GM19351 (cell line): ENCODE measurements at regions not wholly inside any gene's neighbourhood (a gene's known extent, or its start where the extent isn't known, plus 50 kb on each side); places are given as distances from the start of the nearest gene placed in this dataset.

Source experiments
- ATAC-seq: cut with Tn5 transposase; IDR thresholded peaks from one replicate; pipeline ENCODE4 v1.9.1; 2021; ENCODE audit warnings: mild to moderate bottlenecking, moderate library complexity; ENCODE audit not compliant: unreplicated experiment

DNA sequence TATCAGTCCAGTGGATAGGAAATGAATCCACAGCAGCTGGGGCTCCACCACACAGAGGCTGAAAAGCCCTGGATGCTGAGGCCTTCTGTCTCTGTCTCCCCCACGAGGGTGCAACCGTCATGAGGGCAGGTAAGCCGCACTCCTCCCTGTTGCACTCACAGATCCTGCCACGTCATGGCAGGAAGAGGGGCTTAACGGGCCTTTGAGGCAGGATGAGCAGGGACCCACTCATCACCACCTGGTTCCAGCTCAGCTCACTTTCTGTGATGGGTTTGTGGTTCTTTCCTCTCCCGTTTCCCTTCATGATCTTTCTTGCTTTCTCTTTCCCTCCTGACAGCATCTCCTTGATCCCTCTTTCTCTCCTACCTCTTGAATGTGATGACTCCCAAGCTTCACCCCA, 575.2 kb downstream of the CCDC171 start:
- no peak for ATAC-seq

DNA sequence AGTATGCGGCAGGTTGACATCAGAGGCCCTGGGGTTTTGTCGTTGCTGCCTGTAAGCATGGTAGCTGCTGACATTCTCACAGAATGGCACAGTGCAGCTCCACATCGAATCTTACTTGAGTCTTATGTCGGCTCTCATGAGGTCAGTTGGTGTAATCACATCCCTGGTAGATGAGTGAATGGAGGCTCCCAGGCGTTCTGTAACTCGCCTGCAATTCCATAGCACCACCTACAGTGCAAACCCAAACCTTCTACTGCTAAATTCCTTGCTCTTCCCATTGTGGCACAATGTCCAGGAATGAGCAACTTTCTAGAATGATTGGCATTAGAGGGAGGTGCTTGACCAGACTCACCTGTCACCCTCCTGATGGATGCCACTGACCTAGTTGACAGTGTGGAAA, 578.4 kb downstream of the CCDC171 start:
- no peak for ATAC-seq

DNA sequence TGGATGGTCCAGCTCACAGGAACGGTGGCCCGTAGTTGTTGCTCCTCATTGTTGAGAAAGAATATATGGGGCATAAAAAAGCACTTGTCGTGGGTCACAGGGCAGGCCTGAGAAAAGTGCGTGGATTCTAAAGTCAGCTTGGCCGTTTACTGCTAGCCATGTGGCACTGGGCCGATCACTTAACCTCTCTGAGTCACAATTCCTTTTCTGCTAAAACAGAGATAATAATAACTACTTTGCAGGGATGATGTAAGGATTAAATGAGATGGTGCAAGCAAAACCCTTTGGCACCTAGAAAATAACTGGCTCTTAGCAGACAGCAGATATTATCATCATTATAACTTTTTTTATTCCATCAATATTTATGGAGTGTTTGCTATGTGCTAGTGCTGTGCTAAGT, 579.7 kb downstream of the CCDC171 start:
- ATAC-seq, result no peak

DNA sequence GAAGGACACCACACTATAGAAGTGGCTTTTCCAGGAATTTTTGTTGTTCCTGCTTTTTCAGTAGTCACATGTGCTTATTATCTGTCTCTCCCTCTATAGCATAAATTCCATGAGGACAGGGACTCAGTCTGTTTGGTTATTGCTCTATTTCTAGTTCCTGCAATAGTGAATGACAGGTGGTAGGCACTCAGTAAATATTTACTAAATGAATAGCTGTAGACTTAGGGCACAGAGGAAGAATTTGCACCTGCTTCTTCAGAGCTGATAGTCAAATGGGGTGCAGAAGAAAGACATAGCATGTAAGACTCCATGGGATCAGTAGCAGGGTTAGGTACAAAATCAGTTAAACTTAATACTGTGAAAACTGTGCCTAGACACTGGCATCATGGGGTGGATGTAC, 580.2 kb downstream of the CCDC171 start:
- no peak for ATAC-seq

DNA sequence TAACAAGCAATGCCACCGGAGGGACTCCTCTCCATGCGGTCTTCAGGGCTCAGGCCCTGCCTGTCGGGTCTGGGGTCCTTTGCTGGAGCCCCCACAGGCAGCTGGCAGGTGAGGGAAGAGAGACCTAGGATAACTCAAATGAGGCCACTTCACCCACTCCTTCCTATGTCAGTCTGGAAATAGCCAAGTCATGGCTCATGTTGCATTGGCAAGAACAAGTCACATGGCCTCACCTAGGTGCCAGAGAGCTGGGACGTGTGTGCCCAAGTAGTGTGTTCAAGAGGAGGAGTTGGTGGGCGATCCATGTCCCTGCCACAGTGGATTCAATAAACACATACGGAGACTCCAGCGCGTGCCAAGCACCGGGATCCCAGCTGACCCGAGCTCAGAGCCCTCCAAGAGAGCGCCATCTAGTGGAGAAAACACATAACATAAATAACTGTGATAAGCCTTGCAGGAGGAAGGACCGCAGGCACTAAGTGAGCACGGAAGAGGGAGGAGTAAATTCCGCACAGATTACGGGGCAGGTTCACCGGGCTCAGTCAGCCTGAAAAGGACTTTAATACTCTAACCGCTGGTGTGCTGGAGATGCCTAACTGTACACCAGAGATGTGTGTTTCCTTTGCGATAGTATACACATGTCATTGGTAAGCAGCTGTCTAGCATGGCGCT, 580.8 kb downstream of the CCDC171 start:
- ATAC-seq, result peak; percentile 91

DNA sequence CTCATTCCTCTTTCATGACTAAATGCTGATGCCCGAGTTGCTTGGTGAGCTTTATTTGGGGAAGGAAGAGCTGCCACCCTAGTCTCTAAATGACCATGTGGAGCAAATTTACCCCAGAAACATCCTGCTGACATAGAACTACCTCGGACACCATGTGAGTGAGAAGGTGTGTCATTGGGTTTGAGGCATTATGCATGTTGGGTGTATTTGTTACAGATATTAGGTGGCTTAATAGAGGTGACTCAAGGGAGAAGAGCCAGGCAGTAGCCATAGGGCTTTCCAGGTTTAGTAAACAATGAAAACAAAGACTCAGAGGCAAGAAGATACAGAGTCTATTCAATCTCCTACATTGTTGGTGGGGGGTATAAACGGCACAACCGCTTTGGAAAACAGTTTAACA, 581.5 kb downstream of the CCDC171 start:
- ATAC-seq, result no peak

DNA sequence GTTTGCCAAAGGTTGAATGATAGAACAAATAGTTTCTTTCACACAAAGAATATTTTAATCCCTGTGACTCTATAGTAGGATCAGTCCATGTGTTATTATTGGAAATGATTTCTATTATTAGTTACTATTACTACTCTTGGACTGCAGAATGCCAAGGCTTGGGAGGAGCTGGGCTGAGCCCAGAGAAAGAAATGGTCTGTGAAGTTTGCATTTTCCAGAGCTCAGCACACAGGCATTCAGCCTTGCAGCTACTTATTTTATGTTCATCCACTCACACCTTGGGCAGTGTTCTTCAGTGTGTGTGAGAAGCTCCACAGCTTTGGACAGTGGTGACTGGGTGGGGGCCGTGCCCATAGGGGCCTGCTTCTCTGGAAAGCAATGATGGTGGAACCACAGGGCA, 583.1 kb downstream of the CCDC171 start:
- ATAC-seq, result no peak

DNA sequence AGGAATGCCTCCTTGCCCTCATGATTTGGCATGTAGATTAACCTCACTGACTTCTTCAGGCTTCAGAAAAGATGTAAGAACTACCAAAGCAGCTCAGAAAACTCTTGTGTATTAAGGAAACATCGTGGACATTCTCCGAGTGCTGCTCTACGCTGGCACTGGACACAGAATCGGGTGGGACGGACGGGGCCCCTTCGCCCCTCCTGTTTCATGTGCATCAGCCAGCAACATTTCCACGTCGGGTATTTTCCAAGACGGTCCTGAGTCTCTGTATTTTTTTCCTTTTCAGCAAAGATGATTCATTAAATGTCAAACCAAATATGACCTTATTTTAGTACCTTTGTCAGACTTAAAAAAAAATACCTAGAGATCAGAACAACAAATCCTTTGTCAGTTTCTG, 583.6 kb downstream of the CCDC171 start:
- ATAC-seq, result no peak

DNA sequence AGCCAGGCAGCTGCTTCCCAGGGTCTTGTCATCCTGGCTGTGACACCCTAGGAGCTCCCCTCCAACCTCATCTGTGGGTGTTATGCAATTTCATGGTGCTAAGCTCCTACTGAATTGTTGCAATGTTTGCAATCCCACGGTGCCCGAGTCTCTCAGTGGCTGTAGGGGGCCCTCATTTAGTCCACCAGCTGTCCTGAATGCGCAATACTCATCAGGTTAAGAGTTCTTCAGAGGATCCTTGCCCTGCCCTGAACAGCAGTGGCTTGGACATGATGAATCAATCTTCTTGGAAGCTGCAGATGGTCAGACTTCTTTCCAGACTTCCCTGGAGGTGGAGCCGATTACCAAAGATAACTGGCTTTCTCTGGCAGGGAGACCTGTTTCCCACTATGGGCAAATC, 584.1 kb downstream of the CCDC171 start:
- ATAC-seq, result no peak

DNA sequence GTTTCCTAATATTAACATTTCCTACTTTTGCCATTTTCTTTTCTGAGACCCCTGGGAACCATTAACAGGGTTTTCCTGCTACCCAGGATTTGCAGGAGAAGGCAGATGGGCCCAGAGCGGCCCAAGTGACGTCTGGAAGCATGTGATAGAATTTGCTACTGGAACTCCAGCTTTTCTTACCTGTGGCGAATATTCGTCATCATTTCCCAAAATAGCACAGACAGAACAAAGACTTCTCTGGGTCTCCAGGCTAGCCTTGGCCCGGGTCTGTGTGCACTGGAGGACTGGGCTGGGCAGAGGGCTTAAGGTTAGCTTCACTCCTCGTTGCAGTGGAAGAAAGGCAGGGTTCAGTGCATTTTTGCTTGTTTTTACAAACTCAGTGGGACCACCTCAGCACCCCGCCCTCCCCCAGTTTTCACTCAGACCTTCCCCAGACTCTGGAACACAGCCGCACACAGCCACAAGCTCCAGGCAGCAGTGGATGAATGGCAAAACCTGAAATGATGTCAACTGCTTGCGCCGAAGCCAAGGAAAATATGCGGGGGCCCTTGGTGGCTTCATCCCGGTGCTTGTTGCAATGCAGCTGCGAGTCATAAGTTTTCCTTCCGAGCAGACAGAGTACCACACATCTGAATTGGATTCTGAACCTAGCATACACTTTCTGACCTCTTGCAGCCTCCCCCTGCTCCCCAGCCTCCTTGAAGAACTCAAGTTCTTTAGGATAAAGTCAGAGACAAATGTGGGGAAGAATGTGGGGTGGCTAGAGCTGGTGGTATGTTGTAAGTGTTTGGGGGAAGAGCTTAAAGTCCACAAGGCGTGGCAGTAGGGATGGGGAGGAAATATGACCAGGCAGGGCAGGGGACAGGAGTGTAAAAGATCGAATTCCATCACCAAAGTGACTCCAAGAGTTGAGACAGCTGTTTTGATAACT, 586.0 kb downstream of the CCDC171 start:
- no peak for ATAC-seq

DNA sequence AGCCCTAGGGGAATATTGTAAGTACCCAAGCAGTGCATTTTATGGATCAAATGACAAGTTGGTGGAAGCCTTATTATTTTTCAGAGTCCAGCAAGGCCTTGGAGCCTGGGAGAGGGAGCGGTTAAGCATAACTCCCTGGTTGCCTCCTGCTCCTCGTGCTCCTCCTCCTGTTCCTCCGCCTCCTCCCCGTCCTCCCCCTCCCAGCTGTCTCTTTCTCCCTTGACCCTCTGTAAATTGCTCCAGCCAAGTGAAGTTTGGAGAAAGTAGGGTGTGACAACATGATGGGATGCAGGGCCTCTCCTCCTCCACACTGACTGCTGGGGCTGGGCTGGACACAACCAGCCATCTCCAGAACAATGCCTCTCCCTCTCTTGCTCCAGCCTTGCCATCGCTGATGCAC, 586.9 kb downstream of the CCDC171 start:
- ATAC-seq, result no peak

DNA sequence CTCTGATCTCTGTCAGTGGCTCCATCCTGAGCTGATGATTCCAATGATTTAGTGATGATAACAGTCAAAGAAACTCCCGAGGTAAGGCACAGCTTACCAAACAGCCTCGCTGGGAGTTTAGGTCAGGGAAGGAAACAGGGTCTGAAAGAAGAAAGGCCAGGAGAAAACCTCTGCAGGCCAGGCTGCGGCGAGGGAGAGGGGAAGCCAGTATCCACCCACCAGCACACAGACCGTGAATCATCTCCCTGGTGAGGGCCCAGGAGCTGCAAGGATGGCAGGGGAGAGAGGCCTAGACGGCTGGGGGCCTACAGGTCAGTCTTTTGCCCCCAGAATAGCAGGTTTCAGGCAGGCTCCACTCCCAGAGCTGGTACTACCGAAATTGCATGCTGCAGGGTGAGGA, 590.5 kb downstream of the CCDC171 start:
- no peak for ATAC-seq

DNA sequence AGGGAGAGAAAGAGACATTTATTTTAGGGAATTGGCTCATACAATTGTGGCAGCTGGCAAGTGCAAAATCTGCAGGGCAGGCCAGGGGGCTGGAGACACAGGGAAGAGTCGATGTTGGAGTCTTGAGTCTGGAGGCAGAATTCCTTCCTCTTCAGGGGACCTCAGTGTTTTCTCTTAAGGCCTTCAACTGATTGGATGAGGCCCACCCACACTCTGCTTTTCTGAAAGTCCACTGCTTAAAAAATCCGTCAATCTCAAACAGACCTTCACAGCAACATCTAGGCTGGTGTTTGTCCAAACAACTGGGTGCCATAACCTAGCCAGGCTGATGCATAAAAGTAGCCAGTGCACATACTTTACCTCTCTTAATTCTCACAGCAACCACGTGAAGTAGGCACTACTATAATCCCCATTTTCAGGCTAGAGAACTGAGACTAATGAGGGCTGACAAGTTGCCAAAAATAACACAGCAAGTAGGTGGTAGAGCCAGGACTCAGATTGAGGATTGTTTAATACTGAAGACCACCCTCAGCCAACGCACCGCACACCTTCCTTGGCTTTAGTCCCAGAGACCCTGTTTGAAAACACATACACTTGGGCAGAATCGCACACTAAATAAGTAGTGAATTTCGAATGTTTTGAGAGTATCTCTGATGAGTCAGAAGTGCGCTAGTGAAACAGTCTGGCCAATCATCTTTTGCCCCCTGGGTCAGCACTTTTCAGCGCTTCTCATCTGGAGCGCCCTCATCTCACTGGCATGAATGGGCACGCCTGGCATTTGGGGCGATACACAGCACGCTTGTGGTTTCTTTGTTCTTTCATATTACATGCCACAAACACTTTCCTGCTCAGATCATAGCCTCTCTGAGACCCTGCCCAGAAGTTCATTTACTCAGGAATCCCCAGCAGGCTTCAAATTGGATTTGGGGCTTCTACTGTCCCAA, 591.4 kb downstream of the CCDC171 start:
- ATAC-seq, result no peak

DNA sequence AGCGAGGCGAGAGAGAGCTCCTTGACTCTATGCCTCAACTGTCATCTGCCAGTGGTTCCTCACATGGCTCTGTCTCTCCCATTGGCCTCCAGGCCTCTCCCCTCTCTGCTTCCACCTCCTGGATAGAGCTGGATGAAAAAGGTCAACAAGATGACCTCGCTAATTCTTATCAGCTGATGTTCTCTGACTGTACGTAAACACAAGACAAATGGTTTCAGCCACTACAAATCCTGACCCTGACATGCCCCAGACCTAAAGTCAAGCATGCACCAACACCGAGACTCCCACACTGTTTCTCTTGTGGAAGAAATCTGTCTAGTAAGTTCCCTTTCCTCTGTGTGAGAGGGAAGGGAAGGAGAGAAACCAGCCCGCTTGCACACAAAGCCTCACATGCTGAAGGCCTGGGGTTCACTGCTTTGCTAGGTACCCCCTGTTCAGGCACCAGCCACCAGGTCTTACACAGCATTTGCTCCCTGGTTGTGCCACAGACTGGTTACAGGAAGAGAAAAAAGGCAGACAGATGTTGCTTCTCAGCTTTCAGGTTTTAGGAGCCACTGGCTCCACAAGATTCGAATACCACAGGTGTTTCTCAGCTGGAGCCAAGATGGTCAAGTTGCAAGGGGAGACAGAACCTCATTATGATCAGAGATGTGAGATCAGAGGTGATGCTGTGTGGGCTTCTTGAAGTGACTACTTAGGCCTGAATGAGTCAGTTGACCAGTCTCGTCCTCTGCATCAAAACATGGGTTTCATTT, 592.5 kb downstream of the CCDC171 start:
- ATAC-seq, result no peak

DNA sequence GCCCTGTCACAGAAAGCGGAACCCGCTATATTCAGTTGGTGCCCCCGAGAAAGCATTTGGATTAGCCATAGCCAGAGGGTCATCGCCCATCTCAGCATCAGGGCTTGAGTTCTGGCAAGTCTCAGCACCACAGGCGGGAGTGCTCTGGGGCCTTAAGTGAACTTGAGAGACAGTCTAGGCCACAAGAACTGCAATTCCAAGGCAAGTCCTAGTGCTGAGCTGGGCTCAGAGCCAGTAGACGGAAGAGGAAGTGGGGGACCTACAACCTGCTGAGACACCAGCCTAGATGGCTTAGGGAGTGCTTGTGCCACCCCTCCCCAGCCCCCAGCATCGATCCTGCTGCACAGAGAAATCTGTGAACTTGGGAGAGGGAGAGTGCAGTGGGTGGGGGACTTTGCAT, 594.9 kb downstream of the CCDC171 start:
- ATAC-seq, result no peak

DNA sequence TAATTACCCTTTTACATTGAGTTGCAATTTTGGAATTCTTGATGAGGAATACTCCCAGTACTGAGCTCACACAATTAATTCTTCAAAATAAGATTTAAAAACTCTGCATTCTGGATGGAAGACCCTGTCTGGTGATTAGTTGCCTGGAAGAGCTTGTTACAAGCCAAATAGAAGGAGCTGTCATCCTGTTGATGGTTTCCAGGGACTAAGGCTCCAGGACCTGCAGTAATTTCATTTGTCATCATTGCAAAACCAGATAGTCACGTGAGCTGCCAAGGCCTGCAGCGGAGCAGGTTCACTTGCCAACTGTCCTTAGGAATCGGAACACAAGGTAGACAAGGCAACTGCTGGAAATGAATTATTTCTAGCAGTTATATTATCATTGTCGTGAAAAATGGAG, 597.7 kb downstream of the CCDC171 start:
- no peak for ATAC-seq

DNA sequence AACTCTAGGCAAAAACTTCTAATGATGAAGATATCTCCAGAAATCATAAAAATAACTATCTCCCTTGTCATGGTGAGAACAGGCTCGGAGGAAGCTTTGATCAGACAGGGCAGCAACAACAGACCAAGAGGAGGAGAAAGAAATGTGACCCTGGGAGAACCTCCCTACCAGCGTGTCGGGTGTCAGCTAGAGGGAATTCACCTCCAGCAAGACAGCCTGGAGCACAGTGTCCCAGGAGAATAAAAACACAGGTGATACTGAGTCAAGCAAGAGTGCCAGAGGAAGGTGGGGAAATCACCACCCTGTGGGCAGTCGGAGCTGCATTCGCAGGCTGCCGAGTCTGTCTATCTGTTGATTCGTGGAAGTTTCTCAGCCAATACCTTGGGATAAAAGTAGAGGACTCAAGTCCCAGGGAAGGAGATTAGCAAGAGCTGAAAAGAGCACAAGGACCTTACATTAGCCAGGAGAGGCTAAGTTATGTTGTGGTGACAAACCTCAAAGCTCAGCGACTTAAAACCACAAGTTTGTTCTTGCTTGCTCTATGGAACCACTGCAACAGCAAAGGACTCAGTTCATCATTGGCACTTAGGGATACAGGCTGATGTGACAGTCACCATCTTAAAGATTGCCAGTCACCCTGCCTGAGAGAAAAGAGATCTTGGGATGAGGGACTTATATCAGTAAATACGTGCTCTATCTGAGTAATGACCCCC, 598.3 kb downstream of the CCDC171 start:
- no peak for ATAC-seq

DNA sequence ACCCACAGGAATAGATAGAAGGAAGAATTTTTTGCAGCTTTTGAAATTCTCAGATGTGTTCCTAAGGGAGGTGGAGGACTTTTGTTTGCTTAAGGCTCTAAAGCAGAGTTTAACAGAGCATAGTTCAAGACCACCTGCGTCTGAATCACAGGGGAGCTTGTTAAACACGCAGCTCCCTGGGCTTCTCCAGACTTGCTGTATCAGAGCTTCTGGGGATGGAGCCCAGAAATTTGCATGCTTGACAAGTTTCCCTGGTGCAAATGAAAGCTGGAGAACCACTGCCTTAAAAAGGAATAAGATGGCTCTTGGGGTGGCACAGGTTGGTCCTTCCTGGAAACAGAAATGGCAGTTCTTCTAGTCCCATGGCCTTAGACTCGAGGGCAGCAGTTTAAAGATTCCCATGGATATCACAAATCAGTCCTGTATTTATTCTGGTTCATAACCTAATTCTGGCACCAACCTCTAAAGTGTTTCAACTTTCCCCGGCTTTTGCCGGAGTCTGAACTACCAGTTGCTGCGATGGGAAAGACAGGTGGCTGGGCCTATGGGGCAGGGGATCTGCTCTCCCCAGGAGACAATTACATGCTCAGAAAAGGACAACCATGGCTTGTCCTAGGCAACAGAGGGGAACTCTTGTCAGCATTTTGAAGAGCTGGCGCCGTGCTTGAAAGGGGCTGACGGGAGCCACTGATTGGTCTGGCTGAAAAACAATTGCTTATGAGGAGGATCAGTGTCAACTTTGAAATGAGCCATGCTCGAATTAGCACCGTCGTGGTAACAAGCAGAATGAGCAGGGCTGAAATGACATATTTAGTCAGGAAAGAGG, 599.6 kb downstream of the CCDC171 start:
- no peak for ATAC-seq

DNA sequence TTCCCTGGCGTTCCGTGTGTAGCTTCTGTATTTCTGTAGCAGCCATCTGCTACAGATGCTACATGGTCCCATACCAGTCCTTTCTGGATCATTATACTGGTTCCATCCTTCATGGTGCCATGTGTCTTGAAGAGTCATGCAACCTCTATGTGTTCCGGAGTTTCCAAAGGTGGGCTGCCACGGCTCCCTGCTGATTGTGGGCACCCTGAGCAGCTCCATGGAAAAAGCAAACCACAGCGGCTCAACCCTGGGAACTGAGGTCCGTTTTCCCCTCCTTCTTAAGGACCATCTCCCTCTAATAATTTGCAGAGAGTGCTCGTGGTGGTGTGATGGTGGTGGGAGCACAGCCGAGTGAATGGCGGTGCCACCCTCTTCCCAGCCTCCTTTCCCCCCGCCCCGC, 600.4 kb downstream of the CCDC171 start:
- ATAC-seq, result no peak
